GM21367 (cell line): ENCODE measurements at regions not wholly inside any gene's neighbourhood (a gene's known extent, or its start where the extent isn't known, plus 50 kb on each side); places are given as distances from the start of the nearest gene placed in this dataset.

ENCODE experiments used
- ATAC-seq: cut with Tn5 transposase; IDR thresholded peaks from one replicate; pipeline ENCODE4 v1.9.1; 2021; ENCODE audit not compliant: unreplicated experiment

DNA sequence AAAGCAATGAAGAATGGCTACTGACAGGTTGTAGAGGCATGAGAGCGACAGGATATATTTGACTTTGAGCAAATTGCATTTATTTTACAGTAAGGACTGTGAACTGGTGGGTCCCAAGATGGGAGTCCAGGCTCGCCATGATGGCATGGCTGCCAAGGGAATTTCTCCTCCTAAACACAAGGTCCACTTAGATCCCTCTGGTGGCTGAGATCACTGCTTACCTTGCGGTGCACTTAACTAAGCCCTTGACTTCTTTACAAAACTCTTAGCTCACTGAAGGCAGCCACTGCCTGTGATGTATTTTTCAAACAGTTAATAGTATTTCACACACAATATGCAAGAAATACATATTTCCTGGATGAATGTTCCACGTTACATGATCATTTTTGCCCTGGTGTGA, 50.3 kb upstream of the SORBS2 start:
- no peak for ATAC-seq

DNA sequence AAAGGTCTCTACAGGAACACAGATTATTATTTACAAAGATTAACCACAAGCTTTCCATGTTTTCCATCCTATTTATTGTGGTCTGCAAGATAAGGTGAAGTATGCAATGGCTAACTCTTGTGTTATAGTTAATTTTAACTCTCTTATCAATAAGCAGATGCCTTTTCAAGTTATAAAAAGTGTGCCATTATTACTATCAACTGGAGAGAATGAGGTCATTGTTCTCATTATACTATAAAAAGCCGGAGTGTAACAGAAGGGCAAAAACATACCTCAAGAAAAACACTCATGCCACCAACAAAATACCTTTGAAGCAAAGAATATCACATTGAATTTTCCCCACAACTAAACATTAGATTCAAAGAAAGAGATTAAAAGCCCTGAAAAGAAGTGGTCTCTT, 52.0 kb upstream of the SORBS2 start:
- no peak for ATAC-seq

DNA sequence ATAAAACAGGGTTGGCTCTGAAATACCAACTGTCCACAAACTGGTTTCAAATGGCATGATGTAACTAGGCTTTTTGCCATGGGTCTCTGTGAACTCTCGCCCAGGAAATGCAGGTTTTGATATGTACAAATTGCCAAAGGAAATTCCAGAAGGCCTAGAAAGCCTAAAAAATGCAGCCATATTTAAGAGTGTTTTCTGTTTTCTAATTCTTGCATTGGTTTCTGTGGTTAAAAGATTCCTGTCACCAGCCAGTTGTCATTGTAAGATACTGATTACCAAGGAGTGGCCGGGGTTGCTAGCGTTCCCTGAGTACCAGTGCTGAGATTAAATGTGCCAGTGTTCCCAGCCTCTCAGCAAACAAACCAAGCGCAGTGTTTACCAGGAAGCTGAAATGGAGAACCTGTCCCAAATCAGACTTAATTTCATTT, 53.9 kb upstream of the SORBS2 start:
- ATAC-seq: no peak

DNA sequence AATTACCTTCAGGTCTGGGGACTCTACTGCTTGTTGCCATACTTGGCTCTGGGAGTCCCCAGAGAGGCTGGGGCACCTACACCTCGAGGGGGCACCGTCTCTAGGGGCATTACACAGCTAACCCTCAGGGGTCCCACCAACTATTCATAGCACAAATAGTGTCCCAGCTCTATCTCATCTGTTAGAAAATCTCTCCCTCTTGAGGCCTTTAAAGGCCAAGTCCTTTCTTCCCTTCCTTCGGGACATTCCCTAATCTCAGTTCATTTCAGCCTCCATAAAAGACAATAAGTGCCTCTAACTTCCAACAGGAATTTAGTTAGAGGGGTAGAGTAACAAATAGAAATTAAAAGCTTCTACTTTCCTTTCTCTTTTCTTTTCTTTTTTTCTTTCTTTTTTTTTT, 55.8 kb upstream of the SORBS2 start:
- ATAC-seq: no peak

DNA sequence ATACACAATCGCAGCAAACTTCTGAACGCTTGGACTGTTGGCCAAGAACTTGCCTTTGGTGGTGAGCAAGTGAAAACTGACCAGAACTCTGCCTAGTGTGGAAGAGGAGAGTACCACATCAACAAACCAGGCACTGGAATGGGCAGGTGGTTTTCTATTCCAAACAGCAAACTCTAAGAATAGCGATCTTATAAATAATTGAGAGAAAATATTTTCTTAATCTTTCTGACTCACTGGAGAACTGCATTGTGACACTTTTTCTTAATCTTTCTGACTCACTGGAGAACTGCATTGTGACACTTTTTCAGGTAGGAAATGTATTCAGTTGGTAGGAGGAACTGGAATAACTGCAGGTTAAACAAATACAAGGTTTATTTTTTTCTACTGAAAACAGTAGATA, 57.0 kb upstream of the SORBS2 start:
- ATAC-seq: no peak

DNA sequence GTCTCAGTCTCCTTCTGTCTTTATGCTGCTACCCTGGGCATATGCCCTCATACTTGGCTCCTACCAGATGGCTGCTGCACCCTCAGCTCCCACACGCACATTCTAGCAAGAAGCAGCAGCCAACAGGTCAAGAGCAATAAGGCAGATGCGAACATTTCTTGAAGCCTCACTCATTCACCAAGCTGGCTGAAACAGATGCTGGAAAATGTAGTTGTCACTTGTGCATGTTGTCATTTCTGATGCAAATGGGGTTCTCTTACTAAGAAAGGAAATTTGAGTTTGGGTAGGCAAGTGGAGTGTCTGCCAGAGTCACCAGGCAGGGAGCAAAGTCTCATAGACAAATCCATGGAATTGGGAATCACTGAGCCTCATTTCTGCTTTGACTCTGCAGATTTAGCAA, 57.4 kb upstream of the SORBS2 start:
- ATAC-seq: no peak

DNA sequence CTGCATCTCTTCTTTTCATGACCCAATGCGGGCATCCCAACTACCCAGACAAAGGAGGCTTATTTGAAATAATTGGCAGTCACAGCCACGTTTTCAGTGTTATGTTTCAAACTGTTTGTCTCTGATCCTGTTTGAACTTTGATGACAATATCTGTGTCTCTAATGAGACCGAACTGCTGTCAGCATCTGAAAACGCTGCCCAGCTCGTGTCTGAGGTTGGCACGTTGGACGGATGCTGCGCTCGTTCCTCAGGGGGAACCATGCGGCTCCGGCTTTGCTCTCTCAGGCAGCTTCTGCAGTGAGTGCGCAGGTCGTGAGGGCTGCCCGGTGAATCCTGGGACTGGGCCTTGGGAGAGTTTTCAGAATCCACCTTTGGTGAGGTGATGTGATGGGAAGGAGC, 58.4 kb upstream of the SORBS2 start:
- ATAC-seq: no peak

DNA sequence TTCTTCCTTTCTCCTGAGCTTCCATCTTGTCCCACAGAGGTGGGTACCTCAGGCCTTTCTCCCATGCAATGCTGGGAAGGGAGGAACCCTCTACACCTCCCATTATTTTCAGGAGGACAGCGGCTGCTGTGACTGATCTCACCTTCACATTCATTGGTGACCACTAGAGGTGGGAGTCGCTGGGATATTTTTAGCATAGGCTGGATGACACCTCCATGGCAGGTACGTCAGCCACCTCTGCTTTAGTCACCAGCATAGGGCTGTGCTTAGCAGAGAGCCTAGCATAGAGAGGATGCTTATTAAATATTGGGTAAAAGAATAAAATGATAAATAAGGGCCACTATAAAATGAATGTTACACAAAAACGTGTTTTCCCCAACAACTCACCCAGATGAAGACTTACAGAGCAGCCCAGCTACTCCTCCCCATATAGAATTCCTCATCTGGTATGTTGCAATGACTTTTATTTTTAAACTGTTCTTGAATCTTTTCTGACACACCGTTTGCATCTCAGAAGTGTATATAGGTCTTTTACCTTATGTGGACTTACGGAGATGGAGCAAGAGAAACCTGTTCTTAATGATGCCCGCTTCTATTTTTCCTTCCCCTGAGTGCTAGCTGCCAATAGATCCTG, 60.9 kb upstream of the SORBS2 start:
- ATAC-seq: no peak

DNA sequence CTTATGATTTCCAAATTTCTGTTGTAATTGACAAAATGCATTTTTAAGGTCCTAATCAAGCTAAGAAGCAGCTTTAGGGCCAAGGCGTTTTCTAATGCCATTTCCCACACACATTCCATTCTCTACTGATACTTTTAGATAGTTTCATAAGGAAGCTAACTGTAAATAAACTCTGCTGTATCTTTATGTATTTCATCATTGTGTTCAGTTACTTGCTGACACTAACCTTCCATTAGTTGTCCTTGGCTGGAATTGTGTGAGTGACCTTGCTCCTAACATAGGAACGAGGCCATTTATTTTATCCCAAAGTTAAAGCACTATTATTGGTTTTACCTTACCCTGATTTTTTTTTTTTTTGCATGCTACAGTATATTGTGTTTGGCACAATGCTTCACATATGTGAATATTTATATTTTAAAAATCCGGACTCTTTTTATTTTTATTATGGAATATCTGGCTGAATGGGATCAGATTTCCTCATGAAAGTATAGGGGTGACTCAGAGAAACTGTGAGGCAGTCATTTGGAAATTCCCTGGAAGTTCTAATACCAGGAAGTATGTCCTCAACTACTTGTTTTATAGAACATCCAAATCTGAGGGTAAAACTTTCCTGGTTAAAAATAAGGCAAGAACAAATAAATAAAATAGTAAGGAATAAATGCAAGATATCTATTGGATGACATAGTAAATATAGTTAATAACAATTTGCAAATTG, 62.7 kb upstream of the SORBS2 start:
- no peak for ATAC-seq

DNA sequence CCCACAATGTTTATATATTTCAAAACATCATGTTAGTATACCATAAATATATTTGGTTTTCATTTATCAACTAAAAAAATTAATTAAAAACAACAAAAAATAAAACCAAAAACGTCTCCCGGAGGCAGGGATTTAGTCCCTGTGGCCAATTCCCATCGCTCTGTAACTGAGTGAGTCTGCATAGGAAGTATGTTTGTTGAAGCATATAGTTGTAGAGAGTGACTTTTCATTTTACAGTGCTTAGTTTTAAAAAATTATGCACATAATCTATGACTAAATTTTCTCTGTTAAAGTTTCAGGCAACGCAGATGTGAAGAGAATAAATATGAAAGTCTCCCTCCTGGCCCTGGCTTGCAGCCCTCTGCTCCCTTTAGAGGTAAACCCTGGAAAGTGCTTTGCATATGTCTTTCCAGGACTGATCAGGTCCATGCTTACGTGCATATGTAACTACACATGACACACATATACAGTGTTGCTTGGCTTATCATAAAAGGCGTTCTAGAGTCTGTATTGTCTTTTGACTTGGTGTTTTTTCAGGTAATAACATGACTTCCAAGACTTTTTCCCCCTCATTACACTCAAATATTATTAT, 63.4 kb upstream of the SORBS2 start:
- no peak for ATAC-seq

DNA sequence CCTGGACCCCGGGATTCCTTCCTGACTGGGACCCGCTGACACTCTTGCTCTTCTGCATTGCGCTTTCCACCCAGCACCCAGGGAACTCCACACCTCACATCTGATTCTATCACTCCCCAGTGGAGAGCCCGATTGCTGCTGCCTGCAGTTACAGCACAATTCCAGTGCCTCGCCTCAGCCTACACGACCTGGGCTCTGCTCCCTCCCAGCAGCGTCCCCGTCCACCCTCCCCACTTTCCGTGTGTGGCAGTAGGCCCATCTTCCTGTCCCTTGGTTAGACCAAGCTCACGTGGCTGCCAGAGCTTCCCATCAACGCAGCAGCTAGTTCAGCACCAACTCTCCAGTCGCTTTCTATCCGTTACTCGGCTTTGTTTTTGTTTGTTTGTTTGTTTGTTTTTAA, 66.6 kb upstream of the SORBS2 start:
- no peak for ATAC-seq

DNA sequence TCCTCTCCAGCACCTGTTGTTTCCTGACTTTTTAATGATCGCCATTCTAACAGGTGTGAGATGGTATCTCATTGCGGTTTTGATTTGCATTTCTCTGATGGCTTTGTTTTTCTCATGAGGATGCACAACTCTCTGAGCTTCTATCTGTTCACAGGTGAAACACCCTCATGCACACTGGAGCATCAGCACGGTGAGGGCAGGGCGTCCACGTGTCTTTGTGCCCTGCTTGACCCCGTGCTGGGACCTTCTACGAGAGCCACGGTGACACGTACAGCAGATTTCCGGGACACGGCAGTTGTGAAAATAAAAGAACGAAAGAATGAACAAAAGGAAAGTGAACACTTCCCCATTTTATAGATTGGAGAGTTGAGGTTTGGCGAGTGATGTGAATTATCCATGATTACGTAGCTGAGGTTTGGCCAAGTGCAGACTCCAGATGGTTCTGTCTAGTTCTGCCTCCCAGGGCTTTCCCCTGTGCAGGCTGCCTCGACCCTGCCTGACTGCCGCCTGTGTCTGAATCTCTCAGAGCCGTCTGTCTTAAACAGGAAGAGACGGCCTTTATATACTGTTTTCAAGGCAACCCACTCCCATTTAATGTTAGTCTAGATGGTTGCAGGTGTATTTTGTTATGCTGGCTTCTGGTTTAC, 67.8 kb upstream of the SORBS2 start:
- no peak for ATAC-seq

DNA sequence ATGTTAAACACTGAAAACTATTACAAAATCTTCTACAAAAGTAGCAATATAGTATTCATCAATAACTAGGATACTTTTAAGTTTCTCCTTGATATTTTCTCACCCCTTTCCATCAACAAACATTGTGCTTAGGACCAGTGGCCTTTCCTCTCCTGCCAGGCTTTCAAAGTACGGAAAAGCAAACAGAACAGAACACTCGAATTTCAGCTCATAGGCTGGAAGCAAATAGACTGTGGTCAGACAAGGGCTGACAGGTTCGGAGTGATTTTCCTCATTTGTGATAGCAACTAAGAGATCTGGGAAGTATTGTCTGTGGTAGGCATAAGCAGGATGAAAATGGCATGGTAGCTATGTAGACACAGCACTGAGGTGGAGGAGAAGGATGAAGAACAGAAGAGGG, 68.6 kb upstream of the SORBS2 start:
- no peak for ATAC-seq

DNA sequence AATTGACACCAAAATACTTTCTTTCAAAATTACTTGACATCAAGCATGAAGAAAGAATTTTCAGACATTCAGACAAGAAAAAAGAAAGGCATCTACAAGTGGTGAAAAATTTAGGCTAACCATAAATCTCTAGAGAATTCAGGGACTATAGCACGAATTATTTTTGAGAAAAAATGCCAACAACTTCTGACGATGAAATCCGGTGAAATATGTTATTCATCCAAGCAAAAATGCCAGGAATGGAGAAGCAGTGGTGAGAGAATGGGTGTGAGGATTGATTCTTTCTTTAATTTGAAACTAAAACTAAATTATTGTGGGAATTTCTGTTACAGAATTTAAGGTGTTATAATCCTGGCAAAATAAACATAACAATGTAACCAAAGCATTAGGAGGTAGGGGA, 69.4 kb upstream of the SORBS2 start:
- no peak for ATAC-seq

DNA sequence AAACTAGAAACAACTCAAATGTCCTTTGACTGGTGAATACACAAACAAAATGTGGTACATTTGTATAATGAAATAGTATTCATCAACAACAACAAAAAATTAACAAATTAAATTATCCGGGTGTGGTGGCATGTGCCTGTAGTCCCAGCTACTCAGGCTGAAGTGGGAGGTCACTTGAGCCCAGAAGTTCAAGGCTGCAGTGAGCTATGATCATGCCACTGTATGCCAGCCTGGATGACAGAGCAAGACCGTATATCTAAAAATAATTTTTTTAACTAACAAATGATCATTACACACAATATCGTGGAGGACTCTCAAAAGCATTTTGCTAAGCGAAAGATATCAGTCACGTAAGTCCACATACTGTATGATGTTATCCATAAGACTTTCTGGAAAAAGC, 71.6 kb upstream of the SORBS2 start:
- no peak for ATAC-seq

DNA sequence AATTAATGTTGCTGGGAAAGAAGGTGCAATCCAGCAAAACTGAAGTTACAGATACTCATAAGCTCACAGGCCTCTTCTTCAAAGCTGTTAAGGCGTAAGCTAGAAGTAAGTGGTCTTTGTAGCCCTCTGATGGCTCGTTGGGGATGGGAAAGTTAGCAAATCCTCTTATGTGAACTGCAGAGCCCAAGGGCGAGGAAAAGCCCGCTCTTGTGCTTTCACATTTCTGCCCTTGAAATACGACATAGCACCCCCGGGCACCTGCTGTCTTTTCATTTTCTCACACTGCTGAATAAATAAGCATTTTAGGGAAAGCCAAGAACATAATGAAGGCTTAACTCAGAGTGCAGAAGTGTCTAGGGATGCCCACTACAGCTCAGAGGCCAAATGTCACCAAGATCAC, 73.1 kb upstream of the SORBS2 start:
- ATAC-seq: no peak

DNA sequence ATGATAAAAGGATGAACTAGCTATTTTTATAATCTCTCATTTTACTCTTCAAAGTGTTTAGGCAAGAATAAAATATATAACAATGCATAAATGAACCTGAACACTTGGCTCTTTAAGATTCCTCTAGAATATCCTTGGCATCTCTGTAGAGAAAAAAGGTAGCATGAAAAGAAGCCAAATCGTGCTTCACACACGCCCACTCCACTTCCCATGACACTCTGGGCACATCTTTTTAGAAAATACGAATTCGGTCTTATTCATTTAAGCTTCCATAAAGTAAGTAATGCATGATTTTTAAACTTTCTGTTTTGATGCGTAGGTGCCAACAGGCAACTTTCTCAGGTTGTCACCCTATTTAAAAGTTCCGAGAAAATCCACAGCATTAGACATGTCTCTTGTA, 73.6 kb upstream of the SORBS2 start:
- no peak for ATAC-seq

DNA sequence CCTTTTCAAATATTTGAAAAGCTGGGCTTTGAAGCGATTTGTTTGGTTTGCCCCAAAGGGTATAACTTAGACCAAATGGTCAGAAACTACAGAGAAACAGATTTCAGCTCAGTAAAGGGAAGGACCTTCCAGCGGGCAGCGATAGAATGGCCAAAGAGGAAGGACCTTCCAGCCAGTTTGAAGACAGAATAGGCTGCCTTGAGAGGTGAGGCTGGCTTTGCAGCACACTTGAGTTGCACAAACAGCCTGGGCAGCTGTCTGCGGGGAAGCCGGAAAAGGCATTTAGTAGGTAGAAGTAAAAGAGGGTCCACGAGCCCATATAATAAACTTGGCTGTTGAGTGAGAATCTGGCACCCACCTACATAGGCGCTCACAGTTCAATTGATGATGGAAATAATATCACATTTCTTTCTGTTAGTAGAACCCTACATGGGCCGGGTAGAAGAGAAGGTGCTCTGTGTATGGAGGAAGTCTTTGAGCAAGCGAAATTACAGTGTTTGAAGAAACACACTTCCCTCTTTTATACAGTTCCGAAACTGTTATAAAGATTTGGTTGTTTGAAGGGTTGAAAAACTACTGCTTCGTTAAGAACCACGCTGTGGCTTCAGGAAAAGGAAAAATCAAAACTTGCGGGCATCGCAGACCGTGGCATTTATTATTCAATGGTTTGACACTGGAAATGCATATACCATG, 75.0 kb upstream of the SORBS2 start:
- ATAC-seq: no peak

DNA sequence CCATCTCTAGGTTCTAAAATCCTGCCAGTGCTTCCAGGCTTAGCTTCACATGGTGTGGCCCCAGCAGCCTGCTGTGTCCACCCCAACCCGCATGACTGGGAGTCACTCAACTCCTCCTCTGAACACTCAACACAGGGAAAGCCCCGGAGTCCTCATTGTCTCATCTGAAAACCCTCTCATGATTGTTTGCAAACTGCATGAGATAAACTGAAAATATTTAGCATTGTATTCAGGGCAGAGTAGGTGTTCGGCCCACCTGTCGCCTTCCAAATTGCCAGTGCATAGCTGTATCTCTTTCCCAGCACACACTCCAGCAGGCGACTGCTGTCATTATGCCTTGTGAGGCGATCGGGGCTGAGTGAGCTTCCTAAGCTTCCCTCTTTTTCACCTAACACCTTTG, 76.7 kb upstream of the SORBS2 start:
- ATAC-seq: no peak

DNA sequence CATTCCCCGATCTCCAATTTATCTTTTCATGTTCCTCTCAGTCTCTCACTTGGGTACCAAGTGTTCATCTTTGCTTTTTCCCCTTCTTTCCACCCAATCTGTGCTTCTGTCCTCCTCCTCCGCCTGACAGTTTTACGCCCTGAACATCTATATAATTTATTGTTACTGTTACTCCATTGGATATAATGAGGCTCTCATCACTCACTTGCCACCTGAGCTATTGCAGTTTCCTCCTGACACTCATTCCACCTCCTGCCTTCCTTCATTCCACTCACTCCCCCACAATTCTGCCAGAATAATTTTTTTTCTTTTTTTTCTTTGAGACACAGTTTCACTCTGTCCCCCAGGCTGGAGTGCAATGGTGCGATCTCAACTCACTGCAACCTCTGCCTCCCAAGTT, 77.6 kb upstream of the SORBS2 start:
- no peak for ATAC-seq

DNA sequence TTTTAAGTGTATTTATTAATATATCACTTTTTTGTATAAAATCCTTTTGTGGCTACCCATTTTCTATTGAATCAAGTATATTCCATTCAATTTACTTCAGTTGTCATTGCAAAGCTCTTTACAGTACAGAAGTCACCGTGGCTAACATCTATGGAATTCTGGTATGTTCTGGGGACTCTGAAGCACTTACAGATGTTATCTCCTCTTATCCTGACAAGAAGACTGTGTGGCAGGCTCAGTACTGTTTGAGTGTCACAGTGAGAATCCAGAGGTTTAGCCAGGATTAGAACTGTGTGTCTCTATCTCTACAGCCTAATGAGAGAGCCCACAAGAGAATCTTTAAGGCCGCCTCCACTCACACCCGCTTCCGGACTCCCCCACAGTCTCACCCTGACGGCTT, 78.2 kb upstream of the SORBS2 start:
- ATAC-seq: no peak

DNA sequence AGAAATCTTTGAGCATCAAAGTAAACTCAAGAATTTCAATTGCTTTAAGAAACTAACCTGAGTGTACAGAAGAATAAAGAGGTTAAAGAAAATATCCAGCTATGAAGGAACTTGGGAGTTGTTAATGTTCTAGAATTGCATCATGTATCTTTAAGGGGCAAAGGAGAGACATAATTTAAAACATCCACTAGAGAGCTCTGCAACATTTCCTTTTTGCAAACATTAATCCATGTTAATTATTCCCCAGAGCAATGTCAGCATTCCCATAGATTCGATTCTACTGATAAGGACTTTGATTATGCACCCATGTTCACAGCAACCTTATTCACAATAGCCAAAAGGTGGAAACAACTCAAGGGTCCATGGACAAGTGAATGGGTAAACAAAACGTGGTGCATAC, 80.2 kb upstream of the SORBS2 start:
- no peak for ATAC-seq
